B cell (primary cell): ENCODE measurements at regions not wholly inside any gene's neighbourhood (a gene's known extent, or its start where the extent isn't known, plus 50 kb on each side); places are given as distances from the start of the nearest gene placed in this dataset.

Source experiments
- ATAC-seq: fragments of 200-7000 bp; cut with Tn5 transposase; one replicate; pipeline ENCODE4 v1.10.0; 2021; ENCODE audit warnings: low read depth, mild to moderate bottlenecking, moderate number of reproducible peaks, moderate library complexity
- CTCF ChIA-PET: fragments of 350-600 bp; sonication (Branson Sonifier 250); formaldehyde crosslinking; loops from one replicate; lab custom pipeline; 2021; ENCODE audit warnings: antibody characterized with exemption, inconsistent platforms; lab: Charles Lee
- POLR2A ChIA-PET: fragments of 350-600 bp; sonication (Branson Sonifier 250); formaldehyde crosslinking; loops from one replicate; lab custom pipeline; 2021; ENCODE audit warnings: antibody characterized with exemption; lab: Charles Lee
- DNase-seq: peaks from one replicate; pipeline ENCODE4 v3.0.0; 2013
- H2AFZ ChIP-seq: 2 replicates; pipeline ENCODE4 v1.6.1; 2012; ENCODE audit warnings: mild to moderate bottlenecking, low read depth, low read length; ENCODE audit not compliant: insufficient read depth, poor library complexity, severe bottlenecking
- H3K27ac ChIP-seq, 2 donors: 1 replicate in 1 of 2; 2 replicates in 1 of 2; pipeline ENCODE4 v1.5.1; 2012 to 2013; ENCODE audit warnings: low read length in 2 of 2, mild to moderate bottlenecking in 2 of 2, moderate library complexity in 1 of 2
- H3K27me3 ChIP-seq, 4 experiments: fragments of 200-600 bp in 1 of 4; sonication (generic) in 1 of 4; replicated peaks in 1 of 4; 1 replicate in 2 of 4; 2 replicates in 2 of 4; pipeline versions ENCODE4 v1.6.1 to v1.7.0; 2013 to 2016; ENCODE audit warnings: low read length in 3 of 4, mild to moderate bottlenecking in 2 of 4, mixed read lengths in 1 of 4, moderate library complexity in 1 of 4; ENCODE audit not compliant: insufficient read depth in 4 of 4, control insufficient read depth in 3 of 4; ENCODE audit errors: control extremely low read depth in 1 of 4
- H3K36me3 ChIP-seq, 2 experiments: replicated peaks in 1 of 2; 1 replicate in 1 of 2; 2 replicates in 1 of 2; pipeline versions ENCODE4 v1.6.1 to v1.7.1; 2013; ENCODE audit warnings: low read length in 1 of 2; ENCODE audit not compliant: insufficient read depth in 2 of 2, control insufficient read depth in 1 of 2; ENCODE audit errors: control extremely low read depth in 1 of 2, extremely low read depth in 1 of 2
- H3K4me1 ChIP-seq, 2 donors: fragments of 200-600 bp in 1 of 2; sonication (generic) in 1 of 2; 1 replicate in 1 of 2; 2 replicates in 1 of 2; pipeline versions ENCODE4 v1.5.1 to v1.6.1; 2013 to 2017; ENCODE audit warnings: low read length in 2 of 2; ENCODE audit not compliant: control insufficient read depth in 2 of 2, insufficient read depth in 2 of 2
- H3K4me2 ChIP-seq: replicated peaks from 2 replicates; pipeline ENCODE3; 2012; ENCODE audit warnings: mild to moderate bottlenecking, low read depth, low read length; ENCODE audit not compliant: poor library complexity, severe bottlenecking
- H3K4me3 ChIP-seq, 5 experiments: fragments of 200-600 bp in 1 of 5; sonication (generic) in 1 of 5; 1 replicate in 3 of 5; 2 replicates in 2 of 5; pipeline versions ENCODE4 v1.5.1 to v1.7.0; 2011 to 2016; ENCODE audit warnings: low read length in 4 of 5, mild to moderate bottlenecking in 4 of 5, low read depth in 2 of 5, control low read depth in 1 of 5, moderate library complexity in 1 of 5; ENCODE audit not compliant: insufficient read depth in 1 of 5; ENCODE audit errors: control extremely low read depth in 1 of 5, extremely low read depth in 1 of 5
- H3K79me2 ChIP-seq: fragments of 200-600 bp; sonication (generic); one replicate; pipeline ENCODE4 v1.6.0; 2016; ENCODE audit warnings: low read length; ENCODE audit not compliant: control insufficient read depth, insufficient read depth
- H3K9ac ChIP-seq: fragments of 200-600 bp; sonication (generic); 2 replicates; pipeline ENCODE4 v1.6.1; 2017; ENCODE audit warnings: mild to moderate bottlenecking, low read length, moderate library complexity
- H3K9me3 ChIP-seq, 3 donors: one replicate each; pipeline versions ENCODE4 v1.6.1 to v1.7.1; 2013; ENCODE audit warnings: low read length in 2 of 3; ENCODE audit not compliant: control insufficient read depth in 2 of 3, insufficient read depth in 1 of 3; ENCODE audit errors: control extremely low read depth in 1 of 3
- H4K20me1 ChIP-seq: 2 replicates; pipeline ENCODE4 v1.6.0; 2012; ENCODE audit warnings: mild to moderate bottlenecking, low read length; ENCODE audit not compliant: insufficient read depth, control insufficient read depth, poor library complexity, severe bottlenecking
- H3K27ac Mint-ChIP-seq: one replicate; pipeline ENCODE4 v1.8.0; 2021; ENCODE audit warnings: mixed read lengths
- H3K27me3 Mint-ChIP-seq: one replicate; pipeline ENCODE4 v1.8.0; 2021; ENCODE audit warnings: mixed read lengths
- H3K4me1 Mint-ChIP-seq: one replicate; pipeline ENCODE4 v1.8.0; 2021; ENCODE audit warnings: mixed read lengths
- H3K4me3 Mint-ChIP-seq: one replicate; pipeline ENCODE4 v1.8.0; 2021; ENCODE audit warnings: mixed read lengths
- H3K9me3 Mint-ChIP-seq: one replicate; pipeline ENCODE4 v1.8.0; 2022; ENCODE audit warnings: mixed read lengths; ENCODE audit not compliant: insufficient read depth
- EZH2 ChIP-seq: IDR thresholded peaks from 2 replicates; pipeline ENCODE4 v1.6.1; 2012; ENCODE audit warnings: borderline replicate concordance, low read depth, mild to moderate bottlenecking, moderate library complexity, low read length; ENCODE audit not compliant: insufficient read depth, poor library complexity, severe bottlenecking
- WGBS: methylation state at CpG from one replicate; pipeline ENCODE4 v1.1.5; 2013; ENCODE audit warnings: missing lambda C conversion rate; ENCODE audit not compliant: insufficient coverage; 5-methylcytosine and 5-hydroxymethylcytosine counted together
- intact Hi-C: fragments of 100-400 bp; cut with micrococcal nuclease; formaldehyde crosslinking; loops from one replicate; pipeline ENCODE4 v1.10.0; 2022
- TF ChIP-seq, protein P1 (sequence below): fragments of 200-600 bp; IDR thresholded peaks from one replicate; pipeline ENCODE4 v1.8.0; 2022; ENCODE audit warnings: antibody characterized with exemption, mild to moderate bottlenecking

GRCh38 chrX:137483554-137483953 lies 82.4 kb upstream of the ZIC3 start:
- Mint-ChIP-seq H3K4me1 (no peaks in the 10 kb centered on the region), H3K9me3 (no peaks in the 10 kb centered on the region), H3K4me3 (no peak overlapping the region), H3K27ac (no peak overlapping the region), H3K27me3 (no peaks in the 10 kb centered on the region)
- H3K4me2 ChIP-seq = no peak overlapping the region
- no peaks in the 10 kb centered on the region for H3K9me3 ChIP-seq
- no peaks in the 10 kb centered on the region for H3K27me3 ChIP-seq
- TF ChIP-seq, protein P1, sequence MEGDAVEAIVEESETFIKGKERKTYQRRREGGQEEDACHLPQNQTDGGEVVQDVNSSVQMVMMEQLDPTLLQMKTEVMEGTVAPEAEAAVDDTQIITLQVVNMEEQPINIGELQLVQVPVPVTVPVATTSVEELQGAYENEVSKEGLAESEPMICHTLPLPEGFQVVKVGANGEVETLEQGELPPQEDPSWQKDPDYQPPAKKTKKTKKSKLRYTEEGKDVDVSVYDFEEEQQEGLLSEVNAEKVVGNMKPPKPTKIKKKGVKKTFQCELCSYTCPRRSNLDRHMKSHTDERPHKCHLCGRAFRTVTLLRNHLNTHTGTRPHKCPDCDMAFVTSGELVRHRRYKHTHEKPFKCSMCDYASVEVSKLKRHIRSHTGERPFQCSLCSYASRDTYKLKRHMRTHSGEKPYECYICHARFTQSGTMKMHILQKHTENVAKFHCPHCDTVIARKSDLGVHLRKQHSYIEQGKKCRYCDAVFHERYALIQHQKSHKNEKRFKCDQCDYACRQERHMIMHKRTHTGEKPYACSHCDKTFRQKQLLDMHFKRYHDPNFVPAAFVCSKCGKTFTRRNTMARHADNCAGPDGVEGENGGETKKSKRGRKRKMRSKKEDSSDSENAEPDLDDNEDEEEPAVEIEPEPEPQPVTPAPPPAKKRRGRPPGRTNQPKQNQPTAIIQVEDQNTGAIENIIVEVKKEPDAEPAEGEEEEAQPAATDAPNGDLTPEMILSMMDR = no peak
- TF ChIP-seq EZH2 = no peak
- H3K9ac ChIP-seq = no peak overlapping the region
- POLR2A ChIA-PET = no interaction called here
- no peaks in the 10 kb centered on the region for H4K20me1 ChIP-seq
- H3K36me3 ChIP-seq = no peaks in the 10 kb centered on the region
- no peaks in the 10 kb centered on the region for H3K79me2 ChIP-seq
- no peak overlapping the region for H3K4me3 ChIP-seq
- H3K4me1 ChIP-seq = no peaks in the 10 kb centered on the region
- DNase-seq (no peak), ATAC-seq (no peak)
- H3K27ac ChIP-seq = no peak overlapping the region
- CTCF ChIA-PET = no interaction called here
- intact Hi-C loops = no loop called here
- no peak overlapping the region for H2AFZ ChIP-seq

DNA sequence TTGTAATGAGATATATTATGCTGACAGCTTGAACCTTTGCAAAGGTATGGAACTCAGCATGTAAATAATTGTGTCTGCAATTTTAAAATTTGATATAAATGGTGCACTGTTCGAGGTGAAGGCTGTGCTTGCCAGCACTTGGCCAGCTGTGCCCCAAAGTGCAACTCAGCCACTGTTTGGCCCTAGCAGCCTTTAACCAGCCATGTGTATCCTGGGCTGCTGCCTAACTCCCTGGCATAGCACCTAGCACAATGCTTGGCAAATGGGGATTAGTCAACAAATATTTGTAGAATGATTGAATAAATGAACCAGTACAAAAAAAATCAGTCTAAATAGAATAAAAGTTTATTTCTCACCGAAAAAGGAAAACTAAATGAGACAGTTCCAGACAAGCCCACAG lies 83.8 kb upstream of the ZIC3 start:
- H3K9ac ChIP-seq = no peak overlapping the region
- H3K27me3 ChIP-seq = no peaks in the 10 kb centered on the region
- H2AFZ ChIP-seq = no peak overlapping the region
- no peak overlapping the region for H3K4me2 ChIP-seq
- ChIA-PET POLR2A (no interaction called here), CTCF (no interaction called here)
- no peaks in the 10 kb centered on the region for H3K79me2 ChIP-seq
- Mint-ChIP-seq H3K27ac (no peak overlapping the region), H3K27me3 (no peaks in the 10 kb centered on the region), H3K4me1 (no peaks in the 10 kb centered on the region), H3K9me3 (no peaks in the 10 kb centered on the region), H3K4me3 (no peak overlapping the region)
- H3K36me3 ChIP-seq = no peaks in the 10 kb centered on the region
- TF ChIP-seq, protein P1 = no peak
- TF ChIP-seq EZH2 = no peak
- H3K4me3 ChIP-seq = no peak overlapping the region
- no peaks in the 10 kb centered on the region for H3K9me3 ChIP-seq
- no CpG with 5 or more reads among the region's 2 CpGs for WGBS
- intact Hi-C loops = no loop called here
- ATAC-seq (no peak), DNase-seq (no peak)
- no peaks in the 10 kb centered on the region for H3K4me1 ChIP-seq
- H3K27ac ChIP-seq = no peak overlapping the region
- H4K20me1 ChIP-seq = no peaks in the 10 kb centered on the region
